ENCODE measurements at regions not wholly inside any gene's neighbourhood (a gene's known extent, or its start where the extent isn't known, plus 50 kb on each side); places are given as distances from the start of the nearest gene placed in this dataset.

GRCh38 chr7:54690050-54690443 is 69.0 kb downstream of the SEC61G start:
- H3K9ac ChIP-seq (ENCODE audit: low read length) = no peak overlapping the region
- no peak for ATAC-seq (ENCODE audit: low read depth)
- H3K79me2 ChIP-seq (ENCODE audit: control insufficient read depth, insufficient read depth, low read length) = no peaks in the 10 kb centered on the region
- H3K9me3 Mint-ChIP-seq (ENCODE audit: insufficient read depth) = no peaks in the 10 kb centered on the region
- H3K27me3 ChIP-seq (replicated peaks in 1 of 4; ENCODE audit: control extremely low read depth in 1 of 4, control insufficient read depth in 3 of 4, insufficient read depth in 4 of 4, low read length in 3 of 4) = no peaks in the 10 kb centered on the region
- no peaks in the 10 kb centered on the region for H4K20me1 ChIP-seq (ENCODE audit: control insufficient read depth, insufficient read depth, low read length, poor library complexity, severe bottlenecking)
- no peak overlapping the region for H3K27ac ChIP-seq (ENCODE audit: low read length in 2 of 2)
- no peak overlapping the region for H3K4me3 Mint-ChIP-seq
- H3K36me3 ChIP-seq (replicated peaks in 1 of 2; ENCODE audit: control extremely low read depth in 1 of 2, control insufficient read depth in 1 of 2, extremely low read depth in 1 of 2, insufficient read depth in 2 of 2, low read length in 1 of 2) = no peaks in the 10 kb centered on the region
- WGBS (ENCODE audit: insufficient coverage) = 100% methylated on average over 7 of the region's 9 CpGs
- intact Hi-C loops (cut with micrococcal nuclease) = no loop called here
- H3K27ac Mint-ChIP-seq = no peak overlapping the region
- H3K4me1 Mint-ChIP-seq = no peaks in the 10 kb centered on the region
- TF ChIP-seq EZH2 (IDR thresholded peaks at IDR 0.05; ENCODE audit: borderline replicate concordance, insufficient read depth, low read depth, low read length, poor library complexity, severe bottlenecking) = no peak
- TF ChIP-seq CTCF (IDR thresholded peaks at IDR 0.05) = no peak
- H3K4me3 ChIP-seq (ENCODE audit: control extremely low read depth in 1 of 5, extremely low read depth in 1 of 5, insufficient read depth in 1 of 5, low read depth in 2 of 5, low read length in 4 of 5) = no peak overlapping the region
- no peaks in the 10 kb centered on the region for H3K27me3 Mint-ChIP-seq
- no peak overlapping the region for H2AFZ ChIP-seq (ENCODE audit: insufficient read depth, low read depth, low read length, poor library complexity, severe bottlenecking)
- H3K4me1 ChIP-seq (ENCODE audit: control insufficient read depth in 2 of 2, insufficient read depth in 2 of 2, low read length in 2 of 2) = no peaks in the 10 kb centered on the region
- H3K9me3 ChIP-seq (ENCODE audit: control extremely low read depth in 1 of 3, control insufficient read depth in 2 of 3, insufficient read depth in 1 of 3, low read length in 2 of 3) = peaks cover 0 to 13% (median 0%) of the 10 kb centered on the region in 3 donors
- ChIA-PET CTCF (no interaction called here), POLR2A (no interaction called here)
- H3K4me2 ChIP-seq (replicated peaks; ENCODE audit: low read depth, low read length, poor library complexity, severe bottlenecking) = no peak overlapping the region
- DNase-seq = no peak

GRCh38 chr7:54689394-54690049 is 69.5 kb downstream of the SEC61G start:
- Histone ChIP-seq H3K4me2 (replicated peaks; ENCODE audit: low read depth, low read length, poor library complexity, severe bottlenecking) (no peak overlapping the region), H2AFZ (ENCODE audit: insufficient read depth, low read depth, low read length, poor library complexity, severe bottlenecking) (no peak overlapping the region), H3K4me1 (ENCODE audit: control insufficient read depth in 2 of 2, insufficient read depth in 2 of 2, low read length in 2 of 2) (no peaks in the 10 kb centered on the region), H3K27ac (ENCODE audit: low read length in 2 of 2) (no peak overlapping the region), H3K9me3 (ENCODE audit: control extremely low read depth in 1 of 3, control insufficient read depth in 2 of 3, insufficient read depth in 1 of 3, low read length in 2 of 3) (peaks cover 0 to 13% (median 0%) of the 10 kb centered on the region in 3 donors), H3K79me2 (ENCODE audit: control insufficient read depth, insufficient read depth, low read length) (no peaks in the 10 kb centered on the region), H3K27me3 (replicated peaks in 1 of 4; ENCODE audit: control extremely low read depth in 1 of 4, control insufficient read depth in 3 of 4, insufficient read depth in 4 of 4, low read length in 3 of 4) (no peaks in the 10 kb centered on the region), H3K9ac (ENCODE audit: low read length) (no peak overlapping the region), H3K36me3 (replicated peaks in 1 of 2; ENCODE audit: control extremely low read depth in 1 of 2, control insufficient read depth in 1 of 2, extremely low read depth in 1 of 2, insufficient read depth in 2 of 2, low read length in 1 of 2) (no peaks in the 10 kb centered on the region), H4K20me1 (ENCODE audit: control insufficient read depth, insufficient read depth, low read length, poor library complexity, severe bottlenecking) (no peaks in the 10 kb centered on the region), H3K4me3 (ENCODE audit: control extremely low read depth in 1 of 5, extremely low read depth in 1 of 5, insufficient read depth in 1 of 5, low read depth in 2 of 5, low read length in 4 of 5) (no peak overlapping the region)
- H3K27ac Mint-ChIP-seq = no peak overlapping the region
- H3K9me3 Mint-ChIP-seq (ENCODE audit: insufficient read depth) = peaks cover 3% of the 10 kb centered on the region
- H3K27me3 Mint-ChIP-seq = no peaks in the 10 kb centered on the region
- ATAC-seq (ENCODE audit: low read depth) (no peak), DNase-seq (no peak)
- WGBS (ENCODE audit: insufficient coverage) = 85% methylated on average over 1 of the region's 5 CpGs
- POLR2A ChIA-PET = no interaction called here
- TF ChIP-seq CTCF (IDR thresholded peaks at IDR 0.05) (no peak), EZH2 (IDR thresholded peaks at IDR 0.05; ENCODE audit: borderline replicate concordance, insufficient read depth, low read depth, low read length, poor library complexity, severe bottlenecking) (no peak)
- CTCF ChIA-PET = interaction anchor here (0.5 kb wide), 1 partner anchor 1301 kb away, joined by 5 read pairs; no protein-coding TSS in a partner anchor
- no peak overlapping the region for H3K4me3 Mint-ChIP-seq
- intact Hi-C loops (cut with micrococcal nuclease) = no loop called here
- H3K4me1 Mint-ChIP-seq = no peaks in the 10 kb centered on the region
